ENCODE measurements at regions not wholly inside any gene's neighbourhood (a gene's known extent, or its start where the extent isn't known, plus 50 kb on each side); places are given as distances from the start of the nearest gene placed in this dataset.

GRCh38 chr4:141348125-141348524, 127.4 kb downstream of the ZNF330 start:
- no peak for TF ChIP-seq CTCF (IDR thresholded peaks at IDR 0.05)
- TF ChIP-seq POLR2A (IDR thresholded peaks at IDR 0.05) = no peak

Data from body of pancreas (tissue), 4 donors.